GM18520 (cell line): ENCODE measurements at regions not wholly inside any gene's neighbourhood (a gene's known extent, or its start where the extent isn't known, plus 50 kb on each side); places are given as distances from the start of the nearest gene placed in this dataset.

ENCODE experiments used
- ATAC-seq: cut with Tn5 transposase; IDR thresholded peaks from one replicate; pipeline ENCODE4 v1.9.1; 2021; ENCODE audit not compliant: unreplicated experiment

GRCh38 chr7:33750177-33750576 is 155.2 kb upstream of the BMPER start:
- peak; percentile 87 for ATAC-seq

- no peak for ATAC-seq
Measured at GRCh38 chr7:33751443-33751842, 153.9 kb upstream of the BMPER start.

GRCh38 chr7:33753881-33754525 is 151.3 kb upstream of the BMPER start:
- no peak for ATAC-seq

GRCh38 chr7:33754933-33755928 is 150.1 kb upstream of the BMPER start:
- no peak for ATAC-seq

- ATAC-seq, result no peak
Measured at GRCh38 chr7:33757050-33757449, 148.3 kb upstream of the BMPER start.

- ATAC-seq, result no peak
Measured at GRCh38 chr7:33757563-33758165, 147.7 kb upstream of the BMPER start.

- no peak for ATAC-seq
Measured at GRCh38 chr7:33760146-33760545, 145.2 kb upstream of the BMPER start.

- ATAC-seq, result no peak
Measured at GRCh38 chr7:33760834-33761233, 144.5 kb upstream of the BMPER start.

- no peak for ATAC-seq
Measured at GRCh38 chr7:33761449-33762080, 143.8 kb upstream of the BMPER start.

GRCh38 chr7:33762151-33762910 is 143.0 kb upstream of the BMPER start:
- ATAC-seq, result no peak

GRCh38 chr7:33762911-33763306 is 142.4 kb upstream of the BMPER start:
- ATAC-seq, result no peak

- ATAC-seq, result no peak
Measured at GRCh38 chr7:33764752-33765451, 140.4 kb upstream of the BMPER start.

GRCh38 chr7:33766405-33766804 is 138.9 kb upstream of the BMPER start:
- ATAC-seq, result no peak

GRCh38 chr7:33769930-33770329 is 135.4 kb upstream of the BMPER start:
- no peak for ATAC-seq

- ATAC-seq, result no peak
Measured at GRCh38 chr7:33770576-33770975, 134.8 kb upstream of the BMPER start.

- ATAC-seq, result no peak
Measured at GRCh38 chr7:33771422-33771821, 133.9 kb upstream of the BMPER start.

GRCh38 chr7:33773053-33773452 is 132.3 kb upstream of the BMPER start:
- no peak for ATAC-seq

- ATAC-seq, result no peak
Measured at GRCh38 chr7:33774762-33775523, 130.4 kb upstream of the BMPER start.

GRCh38 chr7:33775790-33776189 is 129.5 kb upstream of the BMPER start:
- ATAC-seq, result no peak
